ENCODE measurements at regions not wholly inside any gene's neighbourhood (a gene's known extent, or its start where the extent isn't known, plus 50 kb on each side); places are given as distances from the start of the nearest gene placed in this dataset.

DNA sequence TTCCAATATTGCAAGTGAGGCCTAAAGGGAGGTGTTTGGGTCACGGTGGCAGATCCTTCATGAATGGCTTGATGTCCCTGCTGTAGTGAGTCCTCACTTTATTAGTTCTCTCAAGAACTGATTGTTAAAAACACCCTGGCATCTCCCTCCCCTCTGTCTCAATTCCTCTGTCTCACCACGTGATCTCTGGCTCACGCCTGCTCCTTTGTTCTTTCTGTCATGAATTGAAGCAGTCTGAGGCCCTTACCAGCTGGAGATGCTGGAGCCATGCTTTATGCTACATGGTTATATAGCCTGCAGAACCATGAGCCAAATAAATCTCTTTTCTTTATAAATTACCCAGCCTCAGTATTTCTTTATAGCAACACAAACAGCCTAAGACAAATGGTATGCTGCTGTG is 980.7 kb upstream of the GRIA3 start:
- no peaks in the 10 kb centered on the region for H3K27me3 ChIP-seq (replicated peaks; ENCODE audit: control insufficient read depth, insufficient read depth, low read length)
- ChIA-PET CTCF (no interaction called here), POLR2A (no interaction called here)
- intact Hi-C loops (cut with micrococcal nuclease; ENCODE audit: unreplicated experiment): no loop called here
- no peak overlapping the region for H3K4me3 ChIP-seq (ENCODE audit: low read depth, low read length)
- DNase-seq: no peak
- no TSS peak for BruUV-seq (replicated peaks)
- no peaks in the 10 kb centered on the region for H3K27me3 Mint-ChIP-seq (ENCODE audit: insufficient read depth, unreplicated experiment)
- TF ChIP-seq, protein P1, sequence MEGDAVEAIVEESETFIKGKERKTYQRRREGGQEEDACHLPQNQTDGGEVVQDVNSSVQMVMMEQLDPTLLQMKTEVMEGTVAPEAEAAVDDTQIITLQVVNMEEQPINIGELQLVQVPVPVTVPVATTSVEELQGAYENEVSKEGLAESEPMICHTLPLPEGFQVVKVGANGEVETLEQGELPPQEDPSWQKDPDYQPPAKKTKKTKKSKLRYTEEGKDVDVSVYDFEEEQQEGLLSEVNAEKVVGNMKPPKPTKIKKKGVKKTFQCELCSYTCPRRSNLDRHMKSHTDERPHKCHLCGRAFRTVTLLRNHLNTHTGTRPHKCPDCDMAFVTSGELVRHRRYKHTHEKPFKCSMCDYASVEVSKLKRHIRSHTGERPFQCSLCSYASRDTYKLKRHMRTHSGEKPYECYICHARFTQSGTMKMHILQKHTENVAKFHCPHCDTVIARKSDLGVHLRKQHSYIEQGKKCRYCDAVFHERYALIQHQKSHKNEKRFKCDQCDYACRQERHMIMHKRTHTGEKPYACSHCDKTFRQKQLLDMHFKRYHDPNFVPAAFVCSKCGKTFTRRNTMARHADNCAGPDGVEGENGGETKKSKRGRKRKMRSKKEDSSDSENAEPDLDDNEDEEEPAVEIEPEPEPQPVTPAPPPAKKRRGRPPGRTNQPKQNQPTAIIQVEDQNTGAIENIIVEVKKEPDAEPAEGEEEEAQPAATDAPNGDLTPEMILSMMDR (IDR thresholded peaks at IDR 0.05; ENCODE audit: insufficient read depth in 1 of 2, low read depth in 1 of 2, low read length in 1 of 2, severe bottlenecking in 1 of 2, unreplicated experiment in 1 of 2): no peak
- no peaks in the 10 kb centered on the region for H3K4me1 ChIP-seq
- H3K36me3 ChIP-seq (ENCODE audit: control insufficient read depth, insufficient read depth, low read length): no peaks in the 10 kb centered on the region
- H3K9me3 Mint-ChIP-seq (ENCODE audit: unreplicated experiment): no peaks in the 10 kb centered on the region
- H3K27ac Mint-ChIP-seq (ENCODE audit: unreplicated experiment): no peak overlapping the region
- no peaks in the 10 kb centered on the region for H3K36me3 Mint-ChIP-seq (ENCODE audit: insufficient read depth, unreplicated experiment)
- no peaks in the 10 kb centered on the region for H3K9me3 ChIP-seq
- no peak overlapping the region for H3K4me3 Mint-ChIP-seq (ENCODE audit: unreplicated experiment)
- H3K4me1 Mint-ChIP-seq (ENCODE audit: low read depth, unreplicated experiment): no peaks in the 10 kb centered on the region

- Mint-ChIP-seq H3K27ac (ENCODE audit: unreplicated experiment) (no peak overlapping the region), H3K36me3 (ENCODE audit: insufficient read depth, unreplicated experiment) (no peaks in the 10 kb centered on the region), H3K4me1 (ENCODE audit: low read depth, unreplicated experiment) (no peaks in the 10 kb centered on the region), H3K9me3 (ENCODE audit: unreplicated experiment) (no peaks in the 10 kb centered on the region), H3K4me3 (ENCODE audit: unreplicated experiment) (no peak overlapping the region), H3K27me3 (ENCODE audit: insufficient read depth, unreplicated experiment) (no peaks in the 10 kb centered on the region)
- no peaks in the 10 kb centered on the region for H3K4me1 ChIP-seq
- ChIA-PET CTCF (no interaction called here), POLR2A (no interaction called here)
- intact Hi-C loops (cut with micrococcal nuclease; ENCODE audit: unreplicated experiment): no loop called here
- H3K9me3 ChIP-seq: no peaks in the 10 kb centered on the region
- H3K36me3 ChIP-seq (ENCODE audit: control insufficient read depth, insufficient read depth, low read length): no peaks in the 10 kb centered on the region
- BruUV-seq (replicated peaks): no TSS peak
- no peaks in the 10 kb centered on the region for H3K27me3 ChIP-seq (replicated peaks; ENCODE audit: control insufficient read depth, insufficient read depth, low read length)
- DNase-seq: no peak
- H3K4me3 ChIP-seq (ENCODE audit: low read depth, low read length): no peak overlapping the region
- TF ChIP-seq, protein P1 (IDR thresholded peaks at IDR 0.05; ENCODE audit: insufficient read depth in 1 of 2, low read depth in 1 of 2, low read length in 1 of 2, severe bottlenecking in 1 of 2, unreplicated experiment in 1 of 2): no peak
Measured at GRCh38 chrX:122218666-122219065, 965.4 kb upstream of the GRIA3 start.

DNA sequence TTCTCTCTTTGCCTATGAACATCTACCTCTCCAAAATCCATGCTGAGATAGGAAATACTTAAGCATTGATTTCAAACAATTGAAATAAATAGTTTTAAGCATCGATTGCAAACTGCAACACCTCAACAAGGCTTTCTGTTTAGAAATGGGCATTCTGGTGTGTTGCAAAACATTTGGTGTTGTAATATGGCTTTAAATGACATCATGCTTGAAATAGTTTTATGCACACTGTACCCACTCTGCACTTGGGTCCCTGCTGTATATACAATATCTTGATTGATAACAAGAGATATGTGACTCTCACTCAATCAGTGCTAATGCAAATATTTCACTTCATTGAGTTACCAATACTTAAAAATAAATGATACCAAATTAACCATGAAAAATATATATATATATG is 964.9 kb upstream of the GRIA3 start:
- TF ChIP-seq, protein P1 (IDR thresholded peaks at IDR 0.05; ENCODE audit: insufficient read depth in 1 of 2, low read depth in 1 of 2, low read length in 1 of 2, severe bottlenecking in 1 of 2, unreplicated experiment in 1 of 2): no peak
- DNase-seq: no peak
- Histone ChIP-seq H3K27me3 (replicated peaks; ENCODE audit: control insufficient read depth, insufficient read depth, low read length) (no peaks in the 10 kb centered on the region), H3K36me3 (ENCODE audit: control insufficient read depth, insufficient read depth, low read length) (no peaks in the 10 kb centered on the region), H3K9me3 (no peaks in the 10 kb centered on the region), H3K4me3 (ENCODE audit: low read depth, low read length) (no peak overlapping the region), H3K4me1 (no peaks in the 10 kb centered on the region)
- intact Hi-C loops (cut with micrococcal nuclease; ENCODE audit: unreplicated experiment): no loop called here
- no peaks in the 10 kb centered on the region for H3K27me3 Mint-ChIP-seq (ENCODE audit: insufficient read depth, unreplicated experiment)
- no peaks in the 10 kb centered on the region for H3K9me3 Mint-ChIP-seq (ENCODE audit: unreplicated experiment)
- ChIA-PET POLR2A (no interaction called here), CTCF (no interaction called here)
- no peak overlapping the region for H3K4me3 Mint-ChIP-seq (ENCODE audit: unreplicated experiment)
- BruUV-seq (replicated peaks): no TSS peak
- H3K36me3 Mint-ChIP-seq (ENCODE audit: insufficient read depth, unreplicated experiment): no peaks in the 10 kb centered on the region
- no peaks in the 10 kb centered on the region for H3K4me1 Mint-ChIP-seq (ENCODE audit: low read depth, unreplicated experiment)
- no peak overlapping the region for H3K27ac Mint-ChIP-seq (ENCODE audit: unreplicated experiment)

Data from Caco-2 (cell line).